Occipital lobe (tissue), 1 donor: ENCODE measurements at regions not wholly inside any gene's neighbourhood (a gene's known extent, or its start where the extent isn't known, plus 50 kb on each side); places are given as distances from the start of the nearest gene placed in this dataset.

Experiments
- DNase-seq: peaks from one replicate; lab custom pipeline; 2025; lab: John Stamatoyannopoulos, UW

DNA sequence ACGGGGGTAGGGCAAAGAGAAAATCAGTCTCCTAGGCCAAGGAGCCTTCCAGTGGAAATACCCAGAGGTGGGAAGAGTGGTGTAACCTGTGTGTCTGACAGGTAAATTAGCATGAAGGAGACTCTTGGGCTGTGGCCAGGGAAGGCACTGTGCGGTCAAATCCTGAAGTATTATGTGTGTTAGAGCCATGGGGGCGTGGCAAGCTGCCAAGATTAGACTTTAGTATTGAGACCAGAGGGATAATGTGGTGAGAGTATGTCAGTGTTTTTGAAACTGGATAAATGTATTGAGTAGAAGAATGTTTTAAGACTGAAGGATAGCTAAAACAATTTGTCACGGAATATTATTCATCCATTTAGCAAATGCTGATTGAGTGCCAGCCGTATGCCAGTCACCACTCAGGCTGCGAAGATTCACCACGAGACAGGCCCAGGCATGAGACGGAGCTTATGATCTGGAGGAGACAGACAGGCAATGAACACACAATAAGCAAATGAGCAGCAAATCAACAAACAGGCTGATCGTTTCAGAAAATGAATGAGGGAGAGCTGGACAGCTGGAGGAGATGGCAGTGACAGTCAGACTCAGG lies 445.9 kb downstream of the MCTP2 start:
- no peak for DNase-seq

- no peak for DNase-seq
Observed at GRCh38 chr15:94682171-94682570, 450.8 kb downstream of the MCTP2 start.

DNA sequence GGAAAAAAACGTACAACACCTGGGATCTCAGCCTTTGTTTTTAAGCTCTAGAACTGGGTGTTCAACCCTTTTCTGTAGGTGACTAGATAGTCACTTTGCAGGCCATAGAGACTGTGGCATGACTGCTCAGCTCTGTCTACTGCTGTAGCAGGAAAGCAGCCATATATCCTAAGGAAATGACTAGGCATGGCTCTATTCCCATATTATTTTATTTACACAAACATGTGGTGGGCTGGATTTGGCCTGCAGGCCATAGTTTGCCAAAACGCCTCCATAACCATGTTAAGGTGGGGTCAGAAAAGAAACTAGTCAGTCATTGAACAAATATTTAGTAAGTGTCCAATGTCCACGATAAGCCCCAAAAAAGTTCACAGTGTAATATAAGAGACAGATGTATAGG lies 452.5 kb downstream of the MCTP2 start:
- DNase-seq, result no peak

DNA sequence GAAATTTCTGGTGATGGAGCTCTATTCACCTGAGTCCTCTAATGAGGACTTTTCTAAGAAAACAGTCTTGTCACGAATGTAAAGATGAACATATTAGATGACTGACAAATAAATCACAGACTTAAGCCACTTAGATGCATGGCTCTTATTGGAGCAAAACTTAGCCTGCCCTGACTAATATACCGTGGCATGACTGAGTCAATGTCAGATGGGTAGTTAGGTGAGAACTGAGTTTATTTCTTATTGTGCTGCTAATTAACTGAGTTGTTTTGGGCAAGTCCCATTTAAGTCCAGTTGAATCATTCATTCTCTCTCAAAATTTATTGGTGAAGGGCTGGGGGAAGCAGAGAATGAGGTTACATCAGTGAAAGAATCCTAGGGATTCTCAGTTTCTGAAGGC lies 459.8 kb downstream of the MCTP2 start:
- DNase-seq, result no peak

DNA sequence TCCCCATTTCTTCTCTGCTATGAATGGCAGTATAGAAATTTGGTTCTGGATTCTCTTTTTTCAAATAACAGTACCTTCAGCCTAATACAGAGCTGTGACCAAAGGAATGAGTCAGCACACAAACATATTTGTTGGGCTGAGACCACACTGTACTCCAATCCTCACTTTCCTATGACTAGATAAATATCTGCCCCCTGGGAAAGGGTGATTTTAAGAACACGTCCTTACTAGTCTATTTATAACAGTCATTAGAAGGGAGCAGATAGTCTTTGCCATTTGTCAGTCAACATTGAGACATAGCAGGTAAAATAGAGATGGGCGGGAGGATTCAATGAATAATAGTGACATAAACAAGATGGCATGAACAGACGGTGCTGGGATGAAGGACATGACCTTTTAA lies 461.3 kb downstream of the MCTP2 start:
- no peak for DNase-seq

DNA sequence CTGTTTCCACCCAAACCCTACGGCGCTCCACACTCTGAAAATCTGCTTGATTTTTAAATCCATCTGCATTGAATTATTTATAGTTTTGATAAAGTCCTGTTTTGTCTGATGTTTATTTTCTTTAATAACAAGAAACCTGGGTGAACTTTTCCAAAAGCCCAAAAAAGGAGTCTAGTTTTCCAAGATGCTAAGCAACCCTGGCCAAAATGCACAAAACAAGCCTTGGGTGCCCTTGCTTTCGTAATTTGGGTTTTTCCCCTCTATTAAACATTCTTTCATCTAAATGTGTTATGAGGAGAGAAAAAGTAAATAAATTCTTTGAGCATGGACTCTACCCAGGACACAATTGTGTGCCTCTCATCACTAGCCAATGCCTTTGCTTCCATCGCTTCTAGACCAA lies 468.9 kb downstream of the MCTP2 start:
- DNase-seq, result no peak

DNA sequence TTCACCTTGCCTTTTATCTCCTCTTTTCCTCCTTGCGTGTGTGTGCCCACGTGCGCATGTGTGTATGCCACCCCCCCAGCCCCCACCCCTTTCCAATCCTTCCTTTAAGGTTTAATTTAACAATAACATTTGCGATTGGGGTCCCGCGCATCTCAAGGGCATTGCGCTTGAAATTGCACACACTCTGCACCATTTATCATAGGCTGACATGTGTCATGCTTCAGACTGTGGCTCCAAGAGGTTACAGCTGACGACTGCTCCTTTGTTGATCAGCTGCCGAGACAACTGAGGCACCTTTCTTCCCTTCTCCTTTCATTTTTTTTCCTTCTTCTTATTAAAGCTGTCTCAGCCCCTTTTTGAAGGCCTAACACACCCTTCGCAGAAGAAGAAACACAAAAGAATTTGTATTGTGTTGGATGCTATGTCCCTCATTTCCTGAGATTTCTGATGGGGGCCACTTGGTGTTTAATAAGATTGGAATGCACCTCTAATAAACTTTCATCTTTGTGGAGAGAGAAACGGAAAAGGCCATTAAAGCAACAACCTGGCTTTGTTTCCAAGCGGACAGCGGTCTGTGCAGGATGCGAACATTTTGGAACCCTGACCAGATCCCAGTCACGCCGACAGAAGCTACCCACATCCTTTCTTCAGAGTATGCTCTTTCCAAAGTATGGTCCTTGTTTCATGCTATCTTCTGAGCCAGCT lies 470.1 kb downstream of the MCTP2 start:
- no peak for DNase-seq

DNA sequence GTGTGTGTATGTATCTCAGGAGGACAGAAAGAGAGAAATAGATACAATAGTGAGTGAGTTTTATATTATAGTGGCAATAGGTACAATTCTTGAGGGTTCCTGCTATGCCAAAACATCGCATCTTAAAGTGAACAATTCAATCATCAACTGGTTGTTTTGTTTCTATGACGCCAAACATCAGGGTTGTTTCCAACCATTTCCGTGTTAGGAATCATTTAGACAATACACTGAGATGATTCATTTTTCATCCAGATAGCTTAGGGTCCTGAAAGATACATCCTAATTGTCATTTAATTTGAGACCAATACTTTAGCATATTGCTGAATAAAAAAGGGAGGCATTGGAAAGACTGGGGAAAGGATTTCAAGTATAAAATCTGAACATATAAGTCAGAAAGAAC lies 472.2 kb downstream of the MCTP2 start:
- DNase-seq, result no peak

- DNase-seq, result no peak
Observed at GRCh38 chr15:94704421-94704820, 473.1 kb downstream of the MCTP2 start.

- no peak for DNase-seq
Observed at GRCh38 chr15:94704946-94705345, 473.6 kb downstream of the MCTP2 start.

GRCh38 chr15:94709319-94709718 lies 478.0 kb downstream of the MCTP2 start:
- DNase-seq, result no peak

DNA sequence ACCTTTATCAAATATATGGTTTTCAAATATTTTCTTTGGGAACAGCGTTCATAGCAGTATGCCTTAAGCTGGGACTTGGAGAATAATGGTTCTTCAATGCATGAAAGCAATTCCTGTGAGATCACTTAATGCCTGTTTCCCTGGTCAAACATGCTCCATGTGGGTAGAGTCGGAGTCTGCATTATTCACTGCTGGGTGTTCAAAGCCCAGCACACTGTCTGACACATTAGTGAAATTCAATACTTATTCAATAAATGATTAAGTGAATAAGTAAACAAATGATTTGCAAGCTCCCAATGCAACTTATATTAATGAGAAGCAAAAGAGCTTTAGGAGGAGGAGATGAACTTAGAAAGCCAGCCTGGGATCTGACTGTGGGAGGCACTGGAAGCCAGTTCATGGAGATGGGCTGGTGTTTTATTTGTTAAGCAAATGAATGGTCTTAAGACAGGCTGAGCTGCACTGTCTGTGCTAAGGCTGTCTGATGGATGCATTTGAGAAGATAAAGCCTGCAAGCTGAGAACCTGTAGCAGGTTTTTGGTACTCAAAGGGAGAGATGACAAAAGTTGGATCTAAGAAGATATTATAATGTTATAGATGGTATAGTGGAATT lies 490.8 kb downstream of the MCTP2 start:
- no peak for DNase-seq

DNA sequence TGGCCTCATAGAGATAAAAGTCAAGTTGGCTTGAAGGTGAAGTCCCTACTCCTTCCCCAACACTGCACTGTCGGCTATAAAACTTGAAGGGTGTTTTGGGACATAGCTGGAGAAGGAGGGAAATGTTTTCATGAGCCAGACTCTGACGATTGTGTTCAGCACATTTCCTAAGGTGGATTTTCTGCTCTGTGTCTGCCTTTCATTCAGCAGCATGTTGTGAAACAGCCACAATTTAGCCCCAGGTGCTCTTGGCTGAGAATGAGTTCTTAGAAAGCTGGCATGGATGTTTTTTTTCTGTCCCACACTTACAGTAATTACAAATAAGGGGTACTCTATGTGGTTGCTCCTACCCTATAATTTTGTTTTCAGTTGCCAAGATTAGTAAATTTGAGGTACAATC lies 492.4 kb downstream of the MCTP2 start:
- no peak for DNase-seq

GRCh38 chr15:94731286-94731685 lies 499.9 kb downstream of the MCTP2 start:
- no peak for DNase-seq

DNA sequence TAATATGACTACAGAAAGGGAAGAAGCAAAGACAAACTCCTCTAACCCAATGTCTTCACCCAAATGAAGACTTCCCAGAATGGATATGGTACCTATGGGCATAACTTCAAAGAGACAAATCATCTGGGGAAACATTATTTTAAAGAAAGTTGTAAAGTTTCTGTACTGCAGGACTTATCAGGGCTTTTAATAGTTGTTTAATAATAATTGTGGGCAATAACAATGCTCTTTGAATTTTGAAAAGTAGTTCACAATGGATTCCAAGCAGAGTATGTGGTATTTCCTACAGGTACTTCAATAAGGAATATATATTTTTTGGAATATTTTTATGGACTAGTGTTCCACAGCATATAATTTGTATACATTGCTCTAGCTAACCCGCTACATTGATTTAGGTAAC lies 503.1 kb downstream of the MCTP2 start:
- no peak for DNase-seq

DNA sequence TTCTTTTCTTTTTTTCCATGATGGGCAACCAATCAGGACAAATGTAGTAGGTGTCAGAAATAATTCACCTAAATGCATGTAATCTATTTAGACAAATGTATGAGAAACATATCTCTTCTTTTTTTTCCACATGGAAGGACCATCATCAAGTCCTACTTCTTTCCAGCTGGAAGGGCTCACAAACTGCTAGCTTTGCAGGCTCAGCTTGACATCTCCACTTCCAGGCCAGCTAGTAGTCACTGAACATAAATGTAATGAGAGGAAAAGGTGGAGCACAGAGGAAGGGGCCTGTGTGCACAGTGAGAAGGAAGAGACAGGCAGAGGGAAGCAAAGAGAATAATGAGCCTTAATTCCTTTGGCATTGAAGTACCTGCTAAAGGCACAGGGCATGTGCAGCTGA lies 504.9 kb downstream of the MCTP2 start:
- DNase-seq, result no peak

DNA sequence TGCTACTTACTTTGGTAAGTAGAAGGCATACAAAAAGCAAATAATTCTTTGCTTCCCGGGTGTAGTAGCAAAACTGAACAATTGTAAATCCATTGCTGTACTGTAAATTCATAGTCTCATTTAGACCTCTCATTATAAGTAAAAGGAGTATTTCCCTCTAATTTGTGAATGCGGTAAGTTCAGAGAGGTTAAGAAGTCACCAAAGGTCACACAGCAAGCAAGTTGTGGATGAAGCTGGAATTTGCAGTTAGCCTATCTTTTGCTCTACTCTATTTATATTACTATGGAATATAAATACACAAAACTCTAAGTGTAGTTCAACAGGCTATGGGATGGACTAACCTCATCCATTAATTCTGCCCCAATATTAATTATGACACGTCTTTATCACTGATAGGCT lies 508.3 kb downstream of the MCTP2 start:
- no peak for DNase-seq

DNA sequence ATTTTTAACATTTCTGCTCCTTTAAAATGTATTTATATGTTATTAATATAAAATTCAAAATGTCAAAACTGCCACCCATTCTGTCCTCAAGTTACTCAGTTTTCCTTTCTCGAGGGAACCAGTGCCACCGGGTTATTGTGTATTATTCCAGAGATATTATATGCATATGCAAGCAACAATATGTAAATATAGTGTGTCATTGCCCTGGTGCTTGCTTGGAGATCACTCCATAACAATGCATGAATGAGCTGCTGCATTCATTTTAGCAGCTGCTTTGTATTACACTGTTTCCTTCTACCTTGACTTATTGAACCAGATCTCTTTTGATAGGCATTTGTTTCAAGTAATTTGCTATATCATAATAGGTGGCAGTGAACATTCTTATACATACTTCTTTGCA lies 509.1 kb downstream of the MCTP2 start:
- DNase-seq, result no peak

GRCh38 chr15:94743668-94744067 lies 512.3 kb downstream of the MCTP2 start:
- no peak for DNase-seq

DNA sequence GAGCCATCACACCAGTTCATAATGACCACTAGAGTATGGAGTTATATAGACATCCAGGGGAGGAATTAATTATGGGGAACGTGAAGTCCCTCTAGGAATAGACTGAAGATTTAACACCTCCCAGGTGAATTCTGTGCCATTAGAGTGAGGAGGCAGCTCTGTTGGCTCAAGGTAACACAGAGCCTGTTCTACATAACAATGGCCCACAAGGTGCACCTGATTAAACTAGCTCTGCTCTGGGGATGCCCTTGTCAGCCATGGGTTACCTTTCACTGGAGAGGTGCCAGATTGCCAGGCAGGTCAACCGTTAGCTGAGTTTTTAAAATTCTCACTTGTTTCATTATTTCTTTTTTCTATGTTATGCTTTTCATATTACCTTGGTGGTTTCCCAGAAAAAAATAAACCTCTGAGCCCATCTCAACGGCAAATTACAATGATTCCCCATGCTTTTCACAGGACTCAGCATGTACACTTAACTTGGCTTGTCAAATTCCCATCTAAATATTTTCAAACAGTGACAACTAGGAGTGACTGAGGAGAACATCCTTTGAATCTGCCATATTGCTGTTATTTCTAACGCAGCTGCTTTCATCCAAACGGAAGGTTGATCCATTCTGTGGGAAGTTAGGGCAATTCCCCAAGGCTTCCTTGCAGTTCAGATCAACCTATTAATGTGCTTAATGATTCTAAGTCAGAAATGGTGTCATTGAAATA lies 512.9 kb downstream of the MCTP2 start:
- DNase-seq, result no peak

- no peak for DNase-seq
Observed at GRCh38 chr15:94745371-94745770, 514.0 kb downstream of the MCTP2 start.

GRCh38 chr15:94747510-94747909 lies 516.1 kb downstream of the MCTP2 start:
- no peak for DNase-seq
